Spleen (tissue), 7 donors: ENCODE measurements at regions not wholly inside any gene's neighbourhood (a gene's known extent, or its start where the extent isn't known, plus 50 kb on each side); places are given as distances from the start of the nearest gene placed in this dataset.

Source experiments
- CTCF ChIP-seq, 11 experiments: fragments of 200-600 bp in 7 of 11; fragments of 450-650 bp in 4 of 11; sonication (generic) in 4 of 11; IDR thresholded peaks in 8 of 11; conservative IDR thresholded peaks in 3 of 11; 1 replicate in 7 of 11; 2 replicates in 4 of 11; pipeline versions ENCODE4 v1.4.0 to v1.8.0; 2016 to 2021; ENCODE audit warnings: antibody characterized with exemption in 11 of 11, inconsistent platforms in 4 of 11, mild to moderate bottlenecking in 1 of 11
- POLR2A ChIP-seq, 3 donors: fragments of 450-650 bp; IDR thresholded peaks; one replicate each; pipeline ENCODE4 v1.5.1; 2017; ENCODE audit warnings: antibody characterized with exemption in 3 of 3, mild to moderate bottlenecking in 1 of 3
- donor health status: DM: no; HTN: no; CAD: no; lungs with moderate emphysema.
- donor health status: DM: no; HTN: no; CAD: no.
- donor health status: DM: no; HTN: no; CAD: no.

GRCh38 chrX:40299641-40300046 is 201.9 kb upstream of the BCOR start:
- TF ChIP-seq CTCF (IDR thresholded peaks at IDR 0.05 in 8 of 11, conservative IDR thresholded peaks at IDR 0.05 in 3 of 11), result no peak
- no peak for TF ChIP-seq POLR2A (IDR thresholded peaks at IDR 0.05)
